NCI-H526 (cell line): ENCODE measurements at regions not wholly inside any gene's neighbourhood (a gene's known extent, or its start where the extent isn't known, plus 50 kb on each side); places are given as distances from the start of the nearest gene placed in this dataset.
"Not testable (repeated sequence)": the region's sequence is repeated elsewhere in the genome, so short reads cannot be mapped to it uniquely, and the experiment has no call there.

Source experiments
- DNase-seq, 2 experiments: peaks; one replicate each; lab custom pipeline; 2025; lab: John Stamatoyannopoulos, UW

GRCh38 chr18:67139899-67140298, 376.6 kb downstream of the DSEL start:
- DNase-seq: no peak

DNA sequence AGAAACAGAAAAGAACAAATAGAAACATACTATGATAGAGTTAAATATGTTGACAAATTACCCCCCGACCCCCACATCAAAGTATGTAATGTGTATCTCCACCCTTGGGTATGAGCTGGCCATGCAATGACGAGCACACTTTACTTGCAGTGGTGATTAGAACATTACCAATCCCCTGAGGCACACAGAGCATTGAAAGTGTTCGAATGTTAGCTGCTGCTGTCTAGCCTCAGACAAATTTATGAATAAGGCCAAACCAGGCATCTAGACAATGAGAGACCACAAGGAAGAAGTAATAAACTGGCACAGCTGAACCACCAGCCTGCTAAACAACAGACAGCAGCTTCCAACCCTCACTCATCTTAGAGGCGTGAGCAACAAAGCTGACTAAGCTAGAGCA, 380.5 kb downstream of the DSEL start:
- no peak for DNase-seq

- no peak for DNase-seq
These were observed 381.6 kb downstream of the DSEL start for GRCh38 chr18:67134911-67135310.

GRCh38 chr18:67133669-67134068, 382.9 kb downstream of the DSEL start:
- DNase-seq: no peak

GRCh38 chr18:67132919-67133318, 383.6 kb downstream of the DSEL start:
- no peak for DNase-seq

DNA sequence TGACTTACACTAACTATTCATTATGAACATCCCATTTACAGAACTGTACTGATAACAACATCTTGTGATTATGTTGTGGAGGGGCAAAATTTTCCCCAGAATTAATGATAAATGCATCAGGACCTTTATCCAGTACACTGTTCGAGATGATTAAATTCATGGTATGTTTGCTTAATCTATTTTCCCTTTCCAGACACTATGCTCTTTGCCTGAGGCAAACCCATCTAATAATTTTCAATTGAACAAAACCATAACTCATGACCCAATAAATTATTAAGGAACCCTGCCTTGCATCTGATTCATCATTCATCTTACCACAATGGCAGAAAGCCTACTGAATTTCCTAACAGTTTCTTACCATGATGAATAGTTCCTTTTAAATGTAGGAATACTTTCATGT, 385.0 kb downstream of the DSEL start:
- no peak for DNase-seq

DNA sequence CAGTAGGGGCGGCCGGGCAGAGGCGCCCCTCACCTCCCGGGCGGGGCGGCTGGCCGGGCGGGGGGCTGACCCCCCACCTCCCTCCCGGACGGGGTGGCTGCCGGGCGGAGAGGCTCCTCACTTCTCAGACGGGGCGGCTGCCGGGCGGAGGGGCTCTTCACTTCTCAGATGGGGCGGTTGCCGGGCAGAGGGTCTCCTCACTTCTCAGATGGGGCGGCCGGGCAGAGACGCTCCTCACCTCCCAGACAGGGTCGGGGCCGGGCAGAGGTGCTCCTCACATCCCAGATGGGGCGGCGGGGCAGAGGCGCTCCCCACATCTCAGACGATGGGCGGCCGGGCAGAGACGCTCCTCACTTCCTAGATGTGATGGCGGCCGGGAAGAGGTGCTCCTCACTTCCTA, 389.8 kb downstream of the DSEL start:
- DNase-seq: not testable (repeated sequence)

DNA sequence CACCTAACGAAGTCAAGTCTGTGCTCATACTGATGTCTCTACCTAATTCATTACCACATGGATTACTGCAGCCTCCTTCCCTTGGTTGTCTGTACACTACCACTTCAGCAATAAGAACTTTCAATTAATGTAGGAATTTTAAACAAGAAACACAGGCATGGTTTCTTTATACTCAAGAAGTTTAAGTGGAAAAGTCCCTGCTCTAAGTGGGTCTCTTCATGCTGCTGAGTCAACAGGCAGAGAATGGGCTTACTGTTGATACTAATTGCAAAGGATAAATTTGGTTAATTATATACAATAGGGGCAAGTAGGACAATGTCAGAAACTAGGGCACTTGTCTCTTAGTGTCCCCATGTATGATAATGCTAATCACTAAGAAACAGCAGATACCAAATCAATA, 392.6 kb downstream of the DSEL start:
- no peak for DNase-seq

DNA sequence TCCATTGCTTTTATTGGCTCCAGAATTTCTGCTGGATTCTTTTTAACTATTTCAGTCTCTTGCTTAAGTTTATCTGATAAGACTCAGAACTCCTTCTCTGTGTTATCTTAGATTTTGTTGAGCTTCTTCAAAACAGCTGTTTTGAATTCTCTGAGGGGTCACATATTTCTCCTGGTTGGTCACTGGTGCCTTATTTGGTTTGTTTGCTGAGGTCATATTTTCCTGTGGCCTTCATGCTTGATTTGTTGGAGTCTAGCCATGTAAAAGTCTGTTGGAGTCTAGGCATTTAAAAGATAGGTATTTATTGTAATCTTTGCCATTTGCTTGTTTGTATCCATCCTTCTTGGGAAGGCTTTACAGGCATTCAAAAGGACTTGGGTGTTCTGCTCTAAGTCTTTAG, 398.7 kb downstream of the DSEL start:
- no peak for DNase-seq

GRCh38 chr18:67109535-67109934, 407.0 kb downstream of the DSEL start:
- no peak for DNase-seq

- no peak for DNase-seq
These were observed 407.6 kb downstream of the DSEL start for GRCh38 chr18:67108894-67109293.

GRCh38 chr18:67104700-67105284, 411.7 kb downstream of the DSEL start:
- DNase-seq: peak; percentile 51 to 80

DNA sequence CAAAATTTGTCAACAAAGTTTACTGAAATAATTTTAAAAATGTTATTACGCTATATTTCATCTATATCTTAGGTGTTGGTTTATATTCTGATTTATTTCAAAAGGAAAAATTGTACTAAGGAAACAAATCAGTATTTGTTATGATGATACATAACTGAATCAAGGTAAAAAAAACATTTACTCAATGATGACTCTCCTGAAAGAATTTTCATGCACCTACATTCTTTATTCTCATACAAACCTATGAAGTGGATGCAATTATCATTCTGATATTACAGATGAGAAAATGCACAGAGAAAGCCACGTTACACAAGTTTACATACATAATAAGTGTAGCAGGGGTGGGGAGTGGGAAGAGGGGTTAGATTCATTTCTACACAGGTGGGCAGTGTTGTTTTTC, 422.4 kb downstream of the DSEL start:
- DNase-seq: no peak

DNA sequence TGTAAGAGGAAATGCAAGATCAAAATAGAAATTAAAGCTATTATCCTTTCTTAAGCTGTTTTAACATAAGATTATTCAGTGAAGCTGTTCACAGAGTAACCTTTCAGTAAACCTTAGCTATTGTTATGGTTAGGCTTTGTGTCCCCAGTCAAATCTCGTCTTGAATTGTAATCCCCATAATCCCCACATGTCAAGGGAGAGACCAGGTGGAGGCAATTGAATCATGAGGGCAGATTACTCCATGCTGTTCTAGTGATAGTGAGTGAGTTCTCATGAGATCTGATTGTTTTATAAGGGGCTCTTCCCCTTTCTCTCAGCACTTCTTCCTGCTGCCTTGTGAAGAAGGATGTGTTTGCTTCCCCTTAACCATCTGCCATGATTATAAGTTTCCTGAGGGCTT, 424.4 kb downstream of the DSEL start:
- DNase-seq: no peak

- DNase-seq: peak; percentile 95 to 96
These were observed 434.9 kb downstream of the DSEL start for GRCh38 chr18:67081482-67082211.

- no peak for DNase-seq
These were observed 435.9 kb downstream of the DSEL start for GRCh38 chr18:67080601-67081000.

DNA sequence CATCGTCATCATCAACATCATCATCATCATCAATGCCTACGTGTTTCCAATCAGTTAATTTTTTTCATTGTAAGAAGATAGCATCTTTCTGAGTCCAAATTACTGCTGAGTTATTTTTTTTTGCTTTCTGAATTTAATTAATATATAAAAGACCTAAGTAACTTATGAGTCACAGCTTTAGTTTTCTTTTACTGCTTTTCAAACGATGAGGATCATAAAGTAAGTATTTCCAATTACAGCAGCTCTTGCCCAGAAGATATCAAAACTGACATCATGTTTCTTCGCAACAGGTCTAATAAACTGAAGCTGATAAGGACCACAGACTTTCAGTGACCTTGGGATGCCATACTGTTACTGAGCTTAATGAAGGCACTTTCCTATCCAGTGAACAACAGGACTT, 442.2 kb downstream of the DSEL start:
- no peak for DNase-seq

DNA sequence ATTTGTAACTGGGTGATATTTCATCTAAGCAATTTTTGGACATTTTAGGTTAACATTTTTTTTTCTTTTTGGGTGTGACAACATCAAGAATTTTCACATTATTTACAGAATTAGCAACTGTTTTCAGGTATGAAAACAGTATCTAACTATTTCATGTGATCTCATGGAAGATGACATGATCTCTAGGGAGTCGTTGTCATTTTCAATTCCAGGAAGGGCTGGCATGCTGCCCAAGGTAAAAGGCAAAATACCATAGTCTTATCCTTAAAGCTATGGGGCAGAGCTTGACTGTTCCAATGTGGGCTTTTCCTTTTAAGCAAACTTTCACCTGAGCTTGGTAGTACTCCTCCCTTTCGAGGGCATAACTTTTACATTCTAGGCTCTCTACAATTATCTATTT, 443.7 kb downstream of the DSEL start:
- no peak for DNase-seq

GRCh38 chr18:67068608-67069007, 447.9 kb downstream of the DSEL start:
- no peak for DNase-seq

DNA sequence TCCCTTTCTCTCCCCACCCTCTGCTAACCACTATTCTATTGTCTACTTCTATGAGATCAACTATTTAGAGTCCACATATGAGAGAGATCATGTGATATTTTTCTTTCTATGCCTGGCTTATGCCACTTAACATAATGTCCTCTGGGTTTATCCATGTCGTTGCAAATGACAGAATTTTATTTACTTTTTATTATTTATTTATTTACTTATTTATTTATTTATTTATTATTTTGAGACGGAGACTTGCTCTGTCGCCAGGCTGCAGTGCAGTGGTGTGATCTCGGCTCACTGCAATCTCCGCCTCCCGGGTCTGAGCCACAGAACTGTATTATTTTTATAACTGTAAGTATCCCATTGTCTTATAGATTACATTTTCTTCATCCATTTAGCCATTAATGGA, 443.4 kb upstream of the CDH19 start:
- DNase-seq: no peak

DNA sequence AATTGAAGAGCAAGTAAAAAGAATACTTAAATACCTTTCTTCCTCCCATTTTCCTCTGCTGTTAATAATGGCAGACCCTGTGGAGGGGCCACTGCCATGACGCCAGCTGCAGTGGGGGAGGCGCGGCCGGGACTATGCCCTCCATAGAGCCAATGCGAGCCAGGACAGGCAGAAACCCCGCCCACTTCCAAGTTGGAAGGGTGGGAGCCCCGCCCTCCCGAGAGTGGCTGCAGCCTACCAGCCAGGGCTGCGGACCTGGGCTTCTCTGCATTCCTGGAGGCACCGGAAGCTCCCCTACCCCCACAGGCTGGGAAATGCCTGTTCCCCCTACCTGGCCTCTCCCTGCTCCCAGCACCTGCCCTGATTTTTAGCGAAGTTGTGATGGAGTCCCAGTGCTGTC, 439.4 kb upstream of the CDH19 start:
- DNase-seq: no peak

DNA sequence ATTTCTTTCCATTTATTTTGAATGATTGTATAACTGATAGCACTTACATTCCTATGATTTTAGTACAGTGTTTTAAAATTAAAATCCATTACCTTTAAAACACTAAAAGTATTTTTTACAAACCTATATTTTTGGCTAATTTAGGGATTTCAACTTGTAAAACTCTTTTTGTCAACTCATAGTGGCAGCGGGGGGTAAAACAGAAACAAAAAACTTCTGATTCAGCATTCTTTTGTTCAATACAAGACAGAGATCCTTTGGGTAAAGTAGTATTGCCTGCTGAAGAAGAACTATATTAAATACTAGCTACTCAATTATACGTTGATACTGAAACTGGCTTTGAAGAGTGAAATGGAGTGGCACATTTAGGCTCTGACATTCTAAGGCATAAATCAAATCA, 437.4 kb upstream of the CDH19 start:
- no peak for DNase-seq

GRCh38 chr18:67035026-67035425, 431.1 kb upstream of the CDH19 start:
- DNase-seq: no peak

GRCh38 chr18:67023059-67023458, 419.2 kb upstream of the CDH19 start:
- no peak for DNase-seq
